NCI-H2196 (cell line): ENCODE measurements at regions not wholly inside any gene's neighbourhood (a gene's known extent, or its start where the extent isn't known, plus 50 kb on each side); places are given as distances from the start of the nearest gene placed in this dataset.

Experiments
- DNase-seq: peaks from one replicate; lab custom pipeline; 2025; ENCODE audit not compliant: unreplicated experiment; lab: John Stamatoyannopoulos, UW

- DNase-seq = no peak
Measured at GRCh38 chr1:30489737-30490389, 233.5 kb downstream of the MATN1 start.

GRCh38 chr1:30488324-30488913, 235.0 kb downstream of the MATN1 start:
- no peak for DNase-seq

- no peak for DNase-seq
Measured at GRCh38 chr1:30487042-30487441, 236.3 kb downstream of the MATN1 start.

GRCh38 chr1:30485072-30485471, 238.3 kb downstream of the MATN1 start:
- no peak for DNase-seq

GRCh38 chr1:30484668-30485067, 238.7 kb downstream of the MATN1 start:
- DNase-seq = no peak

GRCh38 chr1:30479575-30479974, 243.8 kb downstream of the MATN1 start:
- no peak for DNase-seq

GRCh38 chr1:30478799-30479563, 244.4 kb downstream of the MATN1 start:
- no peak for DNase-seq

GRCh38 chr1:30478283-30478682, 245.1 kb downstream of the MATN1 start:
- no peak for DNase-seq

- no peak for DNase-seq
Measured at GRCh38 chr1:30477588-30477987, 245.8 kb downstream of the MATN1 start.

GRCh38 chr1:30476911-30477459, 246.4 kb downstream of the MATN1 start:
- DNase-seq = no peak

- no peak for DNase-seq
Measured at GRCh38 chr1:30476476-30476875, 246.9 kb downstream of the MATN1 start.

- DNase-seq = no peak
Measured at GRCh38 chr1:30475966-30476365, 247.4 kb downstream of the MATN1 start.

GRCh38 chr1:30475201-30475600, 248.2 kb downstream of the MATN1 start:
- no peak for DNase-seq

- DNase-seq = no peak
Measured at GRCh38 chr1:30474818-30475200, 248.6 kb downstream of the MATN1 start.

- DNase-seq = no peak
Measured at GRCh38 chr1:30473922-30474817, 249.2 kb downstream of the MATN1 start.

GRCh38 chr1:30472526-30472925, 250.9 kb downstream of the MATN1 start:
- DNase-seq = no peak

GRCh38 chr1:30472009-30472408, 251.4 kb downstream of the MATN1 start:
- no peak for DNase-seq

GRCh38 chr1:30471307-30471706, 252.1 kb downstream of the MATN1 start:
- no peak for DNase-seq

- no peak for DNase-seq
Measured at GRCh38 chr1:30469426-30469825, 254.0 kb downstream of the MATN1 start.

- no peak for DNase-seq
Measured at GRCh38 chr1:30467101-30467500, 256.3 kb downstream of the MATN1 start.

- no peak for DNase-seq
Measured at GRCh38 chr1:30466610-30467009, 256.8 kb downstream of the MATN1 start.
